SK-N-SH (cell line): ENCODE measurements at regions not wholly inside any gene's neighbourhood (a gene's known extent, or its start where the extent isn't known, plus 50 kb on each side); places are given as distances from the start of the nearest gene placed in this dataset.

Experiments used
- CTCF ChIA-PET: fragments of 300-600, 350-600 bp; formaldehyde crosslinking; extraction: SDS; loops from one replicate; lab custom pipeline; 2021; lab: Yijun Ruan, JAX
- POLR2A ChIA-PET: fragments of 350-600 bp; sonication (Branson Sonifier 250); formaldehyde crosslinking; extraction: SDS; loops from one replicate; lab custom pipeline; 2020; ENCODE audit warnings: antibody characterized with exemption, inconsistent platforms; lab: Yijun Ruan, JAX
- DNase-seq: peaks from one replicate; pipeline ENCODE4 v3.0.0; 2012
- H2AFZ ChIP-seq: fragments of 200-600 bp; sonication (generic); 2 replicates; pipeline ENCODE4 v1.8.1; 2016; ENCODE audit warnings: antibody characterized with exemption, mild to moderate bottlenecking, low read depth
- H3F3A ChIP-seq: fragments of 200-600 bp; sonication (generic); replicated peaks from 2 replicates; pipeline ENCODE3; 2016; ENCODE audit warnings: antibody characterized with exemption, mild to moderate bottlenecking; ENCODE audit not compliant: insufficient read depth
- H3K27ac ChIP-seq, 2 experiments: fragments of 200-500 bp in 1 of 2; fragments of 200-600 bp in 1 of 2; sonication (Bioruptor generic) in 1 of 2; sonication (generic), shearing (Covaris generic) in 1 of 2; 2 replicates each; pipeline versions ENCODE4 v1.5.1 to v1.6.1; 2014 to 2016; ENCODE audit warnings: low read depth in 2 of 2, inconsistent platforms in 1 of 2, low read length in 1 of 2, mild to moderate bottlenecking in 1 of 2, mixed read lengths in 1 of 2
- H3K27me3 ChIP-seq: fragments of 200-600 bp; sonication (generic), shearing (Covaris generic); 2 replicates; pipeline ENCODE4 v1.6.1; 2016; ENCODE audit warnings: mixed run types; ENCODE audit not compliant: insufficient read depth
- H3K36me3 ChIP-seq, 2 experiments: fragments of 200-500 bp in 1 of 2; fragments of 200-600 bp in 1 of 2; sonication (Bioruptor generic) in 1 of 2; sonication (generic) in 1 of 2; replicated peaks in 1 of 2; 2 replicates each; pipeline versions ENCODE3 to v1.5.1; 2014 to 2016; ENCODE audit warnings: low read length in 1 of 2, mild to moderate bottlenecking in 1 of 2; ENCODE audit not compliant: insufficient read depth in 2 of 2, control insufficient read depth in 1 of 2
- H3K4me1 ChIP-seq, 2 experiments: fragments of 200-500 bp in 1 of 2; fragments of 200-600 bp in 1 of 2; sonication (Bioruptor generic) in 1 of 2; sonication (generic), shearing (Covaris generic) in 1 of 2; 2 replicates each; pipeline versions ENCODE4 v1.5.1 to v1.6.1; 2014 to 2016; ENCODE audit warnings: low read depth in 1 of 2, low read length in 1 of 2, mixed run types in 1 of 2; ENCODE audit not compliant: insufficient read depth in 2 of 2, control insufficient read depth in 1 of 2
- H3K4me2 ChIP-seq: fragments of 200-600 bp; sonication (generic), shearing (Covaris generic); 2 replicates; pipeline ENCODE4 v1.6.1; 2017; ENCODE audit warnings: mixed run types
- H3K4me3 ChIP-seq, 2 experiments: fragments of 200-500 bp in 1 of 2; fragments of 200-600 bp in 1 of 2; sonication (Bioruptor generic) in 1 of 2; sonication (generic), shearing (Covaris generic) in 1 of 2; 2 replicates each; pipeline versions ENCODE4 v1.5.1 to v1.8.1; 2014 to 2016; ENCODE audit warnings: low read depth in 2 of 2, inconsistent platforms in 1 of 2, low read length in 1 of 2, mild to moderate bottlenecking in 1 of 2, mixed read lengths in 1 of 2, moderate library complexity in 1 of 2
- H3K79me2 ChIP-seq: fragments of 200-600 bp; sonication (generic); 2 replicates; pipeline ENCODE4 v1.8.1; 2017; ENCODE audit warnings: mild to moderate bottlenecking; ENCODE audit not compliant: insufficient read depth
- H3K9ac ChIP-seq: fragments of 200-600 bp; sonication (generic); 2 replicates; pipeline ENCODE4 v1.6.1; 2017; ENCODE audit warnings: mixed run types
- H3K9me2 ChIP-seq: fragments of 200-600 bp; sonication (generic); 2 replicates; pipeline ENCODE4 v1.6.1; 2017; ENCODE audit warnings: mixed run types
- H3K9me3 ChIP-seq: fragments of 200-600 bp; sonication (generic); 2 replicates; pipeline ENCODE4 v1.6.1; 2017; ENCODE audit warnings: mixed run types, mild to moderate bottlenecking, moderate library complexity
- H4K20me1 ChIP-seq: fragments of 200-600 bp; sonication (generic); 2 replicates; pipeline ENCODE4 v1.6.1; 2017; ENCODE audit warnings: mild to moderate bottlenecking, mixed run types; ENCODE audit not compliant: insufficient read depth
- CHD2 ChIP-seq: fragments of 150-350 bp; IDR thresholded peaks from 2 replicates; pipeline ENCODE4 v1.6.1; 2018; ENCODE audit warnings: low read length; ENCODE audit not compliant: partially characterized antibody
- EP300 ChIP-seq, 2 experiments: IDR thresholded peaks; 2 replicates each; pipeline versions ENCODE4 v1.4.0 to v1.6.1; 2012; ENCODE audit warnings: borderline replicate concordance in 1 of 2, low read depth in 1 of 2, low read length in 1 of 2
- FOXM1 ChIP-seq: IDR thresholded peaks from 2 replicates; pipeline ENCODE4 v1.4.0; 2012; ENCODE audit warnings: low read depth, mild to moderate bottlenecking
- JUND ChIP-seq: IDR thresholded peaks from 2 replicates; pipeline ENCODE4 v1.4.0; 2012
- NRF1 ChIP-seq: IDR thresholded peaks from 2 replicates; pipeline ENCODE4 v1.6.1; 2012; ENCODE audit warnings: low read depth, mild to moderate bottlenecking, low read length
- POLR2AphosphoS5 ChIP-seq: IDR thresholded peaks from 2 replicates; pipeline ENCODE4 v1.6.1; 2012; ENCODE audit warnings: low read depth, low read length
- RXRA ChIP-seq: IDR thresholded peaks from 2 replicates; pipeline ENCODE4 v1.4.0; 2012; ENCODE audit warnings: low read depth, mild to moderate bottlenecking, borderline replicate concordance
- SIN3A ChIP-seq: IDR thresholded peaks from 2 replicates; pipeline ENCODE4 v1.6.1; 2012; ENCODE audit warnings: low read depth, mild to moderate bottlenecking, low read length, moderate library complexity, borderline replicate concordance
- SMC3 ChIP-seq: IDR thresholded peaks from 2 replicates; pipeline ENCODE4 v1.6.1; 2012; ENCODE audit warnings: low read depth, low read length, improper control_type of control experiment
- TAF1 ChIP-seq: IDR thresholded peaks from 2 replicates; pipeline ENCODE4 v1.6.1; 2012; ENCODE audit warnings: low read depth, mild to moderate bottlenecking, low read length, moderate library complexity, borderline replicate concordance
- TCF12 ChIP-seq: IDR thresholded peaks from 2 replicates; pipeline ENCODE4 v1.4.0; 2012
- TEAD4 ChIP-seq: IDR thresholded peaks from 2 replicates; pipeline ENCODE4 v1.4.0; 2012; ENCODE audit warnings: mild to moderate bottlenecking, borderline replicate concordance; ENCODE audit not compliant: insufficient read depth
- WGBS: methylation state at CpG from one replicate; pipeline ENCODE4 v1.1.6; 2017; ENCODE audit warnings: low lambda C conversion rate; 5-methylcytosine and 5-hydroxymethylcytosine counted together
- TF ChIP-seq, protein P1 (sequence below): IDR thresholded peaks from 2 replicates; pipeline ENCODE4 v1.4.0; 2012; ENCODE audit warnings: low read depth
- TF ChIP-seq, protein P2 (sequence below): fragments of 150-350 bp; IDR thresholded peaks from 2 replicates; pipeline ENCODE4 v1.6.1; 2017; ENCODE audit warnings: antibody characterized with exemption, low read length, low read depth, borderline replicate concordance
- TF ChIP-seq, protein P3 (sequence below): fragments of 200-600 bp; sonication (generic); IDR thresholded peaks from 2 replicates; pipeline ENCODE4 v1.6.1; 2017; ENCODE audit warnings: antibody characterized with exemption, mild to moderate bottlenecking, moderate library complexity
- TF ChIP-seq, protein P4 (sequence below): fragments of 150-350 bp; IDR thresholded peaks from 2 replicates; pipeline ENCODE4 v1.6.1; 2016; ENCODE audit warnings: mild to moderate bottlenecking, low read depth, low read length
- TF ChIP-seq, protein P5 (sequence below): IDR thresholded peaks from 2 replicates; pipeline ENCODE4 v1.6.1; 2012; ENCODE audit warnings: mild to moderate bottlenecking, low read depth, low read length, moderate library complexity
- TF ChIP-seq, protein P6 (sequence below): IDR thresholded peaks from 2 replicates; pipeline ENCODE4; 2012

DNA sequence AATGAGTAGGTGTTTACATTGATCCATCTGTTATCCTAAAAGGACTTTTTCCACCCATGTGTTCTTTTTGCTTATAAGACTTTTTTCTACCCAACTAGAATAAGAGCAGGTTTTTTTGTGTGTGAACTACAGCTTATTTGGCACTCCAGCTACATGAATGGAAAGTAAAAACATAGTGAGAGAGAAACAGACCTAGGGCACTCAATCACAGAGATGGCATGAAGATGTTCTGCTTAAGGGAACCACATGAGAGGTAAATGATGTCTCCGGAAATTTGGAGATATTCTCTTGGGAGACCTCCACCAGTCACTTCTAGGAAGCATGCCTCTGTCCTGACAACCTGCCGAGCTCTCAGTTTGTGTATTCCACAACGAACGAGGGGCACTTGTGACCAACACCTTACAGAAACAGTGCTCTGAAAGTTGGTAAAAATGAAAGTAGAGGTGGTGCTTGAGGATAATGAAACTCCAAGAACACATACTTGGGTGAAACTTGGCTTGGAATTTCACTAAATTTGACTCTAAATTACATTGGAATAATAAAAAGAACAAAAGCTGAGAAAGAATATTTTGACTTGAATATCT is 788.4 kb upstream of the GALNTL6 start:
- CTCF ChIA-PET: no interaction called here
- H2AFZ ChIP-seq: no peak overlapping the region
- no peak for DNase-seq
- TF ChIP-seq, protein P1, sequence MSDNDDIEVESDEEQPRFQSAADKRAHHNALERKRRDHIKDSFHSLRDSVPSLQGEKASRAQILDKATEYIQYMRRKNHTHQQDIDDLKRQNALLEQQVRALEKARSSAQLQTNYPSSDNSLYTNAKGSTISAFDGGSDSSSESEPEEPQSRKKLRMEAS: no peak
- TF ChIP-seq, all 33 proteins: peak for 0
- 15% methylated on average over 3 of the region's 4 CpGs for WGBS
- H3K4me1 ChIP-seq: no peaks in the 10 kb centered on the region
- H3K36me3 ChIP-seq: no peaks in the 10 kb centered on the region
- H3K4me3 ChIP-seq: no peak overlapping the region
- no peak overlapping the region for H3K27ac ChIP-seq
- no peaks in the 10 kb centered on the region for H4K20me1 ChIP-seq
- POLR2A ChIA-PET: no interaction called here
- H3F3A ChIP-seq: no peaks in the 10 kb centered on the region
- H3K9ac ChIP-seq: no peak overlapping the region
- H3K79me2 ChIP-seq: no peaks in the 10 kb centered on the region
- H3K27me3 ChIP-seq: no peaks in the 10 kb centered on the region
- no peaks in the 10 kb centered on the region for H3K9me2 ChIP-seq
- no peaks in the 10 kb centered on the region for H3K9me3 ChIP-seq
- no peak overlapping the region for H3K4me2 ChIP-seq

DNA sequence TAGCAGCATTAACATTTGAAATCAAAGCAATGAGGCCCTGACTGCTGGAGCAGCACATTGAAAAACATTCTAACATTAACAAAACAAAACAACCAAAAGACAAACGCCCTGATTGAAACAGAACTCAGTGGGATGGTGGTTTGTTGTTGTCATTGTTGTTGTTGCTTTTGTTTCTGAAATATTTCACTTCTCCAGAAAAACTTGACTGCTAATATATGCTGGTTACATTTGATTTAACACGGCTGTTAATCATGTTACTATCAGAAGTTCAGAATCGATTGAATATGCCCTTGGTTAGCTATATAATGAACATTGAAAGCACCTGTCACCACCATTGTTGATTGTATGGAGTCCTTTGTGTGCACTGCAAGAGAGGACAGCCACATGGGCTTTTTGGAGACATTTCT is 790.4 kb upstream of the GALNTL6 start:
- DNase-seq: no peak
- no peak overlapping the region for H3K4me3 ChIP-seq
- no peaks in the 10 kb centered on the region for H3K4me1 ChIP-seq
- H2AFZ ChIP-seq: no peak overlapping the region
- H3K27me3 ChIP-seq: no peaks in the 10 kb centered on the region
- no peaks in the 10 kb centered on the region for H3K9me3 ChIP-seq
- POLR2A ChIA-PET: no interaction called here
- H3K27ac ChIP-seq: no peak overlapping the region
- no peaks in the 10 kb centered on the region for H3K36me3 ChIP-seq
- H3K9me2 ChIP-seq: no peaks in the 10 kb centered on the region
- H3F3A ChIP-seq: no peaks in the 10 kb centered on the region
- no peak overlapping the region for H3K9ac ChIP-seq
- 34% methylated on average over 3 of the region's 3 CpGs for WGBS
- no peak overlapping the region for H3K4me2 ChIP-seq
- CTCF ChIA-PET: interaction anchor here (1.5 kb wide), 1 partner anchor 101 kb away, joined by 3 read pairs; no protein-coding TSS in a partner anchor
- no peaks in the 10 kb centered on the region for H4K20me1 ChIP-seq
- no peaks in the 10 kb centered on the region for H3K79me2 ChIP-seq
- TF ChIP-seq, protein P2, sequence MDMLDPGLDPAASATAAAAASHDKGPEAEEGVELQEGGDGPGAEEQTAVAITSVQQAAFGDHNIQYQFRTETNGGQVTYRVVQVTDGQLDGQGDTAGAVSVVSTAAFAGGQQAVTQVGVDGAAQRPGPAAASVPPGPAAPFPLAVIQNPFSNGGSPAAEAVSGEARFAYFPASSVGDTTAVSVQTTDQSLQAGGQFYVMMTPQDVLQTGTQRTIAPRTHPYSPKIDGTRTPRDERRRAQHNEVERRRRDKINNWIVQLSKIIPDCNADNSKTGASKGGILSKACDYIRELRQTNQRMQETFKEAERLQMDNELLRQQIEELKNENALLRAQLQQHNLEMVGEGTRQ: no peak
- TF ChIP-seq POLR2AphosphoS5: no peak
- TF ChIP-seq TEAD4: no peak
- TF ChIP-seq JUND: no peak
- no peak for TF ChIP-seq EP300 (IDR thresholded peaks at IDR 0.05; ENCODE audit: borderline replicate concordance in 1 of 2, low read depth in 1 of 2, low read length in 1 of 2)
- TF ChIP-seq, protein P3, sequence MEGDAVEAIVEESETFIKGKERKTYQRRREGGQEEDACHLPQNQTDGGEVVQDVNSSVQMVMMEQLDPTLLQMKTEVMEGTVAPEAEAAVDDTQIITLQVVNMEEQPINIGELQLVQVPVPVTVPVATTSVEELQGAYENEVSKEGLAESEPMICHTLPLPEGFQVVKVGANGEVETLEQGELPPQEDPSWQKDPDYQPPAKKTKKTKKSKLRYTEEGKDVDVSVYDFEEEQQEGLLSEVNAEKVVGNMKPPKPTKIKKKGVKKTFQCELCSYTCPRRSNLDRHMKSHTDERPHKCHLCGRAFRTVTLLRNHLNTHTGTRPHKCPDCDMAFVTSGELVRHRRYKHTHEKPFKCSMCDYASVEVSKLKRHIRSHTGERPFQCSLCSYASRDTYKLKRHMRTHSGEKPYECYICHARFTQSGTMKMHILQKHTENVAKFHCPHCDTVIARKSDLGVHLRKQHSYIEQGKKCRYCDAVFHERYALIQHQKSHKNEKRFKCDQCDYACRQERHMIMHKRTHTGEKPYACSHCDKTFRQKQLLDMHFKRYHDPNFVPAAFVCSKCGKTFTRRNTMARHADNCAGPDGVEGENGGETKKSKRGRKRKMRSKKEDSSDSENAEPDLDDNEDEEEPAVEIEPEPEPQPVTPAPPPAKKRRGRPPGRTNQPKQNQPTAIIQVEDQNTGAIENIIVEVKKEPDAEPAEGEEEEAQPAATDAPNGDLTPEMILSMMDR: no peak
- TF ChIP-seq, protein P1: no peak
- TF ChIP-seq, protein P4, sequence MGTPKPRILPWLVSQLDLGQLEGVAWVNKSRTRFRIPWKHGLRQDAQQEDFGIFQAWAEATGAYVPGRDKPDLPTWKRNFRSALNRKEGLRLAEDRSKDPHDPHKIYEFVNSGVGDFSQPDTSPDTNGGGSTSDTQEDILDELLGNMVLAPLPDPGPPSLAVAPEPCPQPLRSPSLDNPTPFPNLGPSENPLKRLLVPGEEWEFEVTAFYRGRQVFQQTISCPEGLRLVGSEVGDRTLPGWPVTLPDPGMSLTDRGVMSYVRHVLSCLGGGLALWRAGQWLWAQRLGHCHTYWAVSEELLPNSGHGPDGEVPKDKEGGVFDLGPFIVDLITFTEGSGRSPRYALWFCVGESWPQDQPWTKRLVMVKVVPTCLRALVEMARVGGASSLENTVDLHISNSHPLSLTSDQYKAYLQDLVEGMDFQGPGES: no peak
- no peak for TF ChIP-seq NRF1
- no peak for TF ChIP-seq RXRA
- TF ChIP-seq, protein P5, sequence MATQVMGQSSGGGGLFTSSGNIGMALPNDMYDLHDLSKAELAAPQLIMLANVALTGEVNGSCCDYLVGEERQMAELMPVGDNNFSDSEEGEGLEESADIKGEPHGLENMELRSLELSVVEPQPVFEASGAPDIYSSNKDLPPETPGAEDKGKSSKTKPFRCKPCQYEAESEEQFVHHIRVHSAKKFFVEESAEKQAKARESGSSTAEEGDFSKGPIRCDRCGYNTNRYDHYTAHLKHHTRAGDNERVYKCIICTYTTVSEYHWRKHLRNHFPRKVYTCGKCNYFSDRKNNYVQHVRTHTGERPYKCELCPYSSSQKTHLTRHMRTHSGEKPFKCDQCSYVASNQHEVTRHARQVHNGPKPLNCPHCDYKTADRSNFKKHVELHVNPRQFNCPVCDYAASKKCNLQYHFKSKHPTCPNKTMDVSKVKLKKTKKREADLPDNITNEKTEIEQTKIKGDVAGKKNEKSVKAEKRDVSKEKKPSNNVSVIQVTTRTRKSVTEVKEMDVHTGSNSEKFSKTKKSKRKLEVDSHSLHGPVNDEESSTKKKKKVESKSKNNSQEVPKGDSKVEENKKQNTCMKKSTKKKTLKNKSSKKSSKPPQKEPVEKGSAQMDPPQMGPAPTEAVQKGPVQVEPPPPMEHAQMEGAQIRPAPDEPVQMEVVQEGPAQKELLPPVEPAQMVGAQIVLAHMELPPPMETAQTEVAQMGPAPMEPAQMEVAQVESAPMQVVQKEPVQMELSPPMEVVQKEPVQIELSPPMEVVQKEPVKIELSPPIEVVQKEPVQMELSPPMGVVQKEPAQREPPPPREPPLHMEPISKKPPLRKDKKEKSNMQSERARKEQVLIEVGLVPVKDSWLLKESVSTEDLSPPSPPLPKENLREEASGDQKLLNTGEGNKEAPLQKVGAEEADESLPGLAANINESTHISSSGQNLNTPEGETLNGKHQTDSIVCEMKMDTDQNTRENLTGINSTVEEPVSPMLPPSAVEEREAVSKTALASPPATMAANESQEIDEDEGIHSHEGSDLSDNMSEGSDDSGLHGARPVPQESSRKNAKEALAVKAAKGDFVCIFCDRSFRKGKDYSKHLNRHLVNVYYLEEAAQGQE: no peak
- no peak for TF ChIP-seq TCF12
- TF ChIP-seq SMC3: no peak
- TF ChIP-seq, protein P6, sequence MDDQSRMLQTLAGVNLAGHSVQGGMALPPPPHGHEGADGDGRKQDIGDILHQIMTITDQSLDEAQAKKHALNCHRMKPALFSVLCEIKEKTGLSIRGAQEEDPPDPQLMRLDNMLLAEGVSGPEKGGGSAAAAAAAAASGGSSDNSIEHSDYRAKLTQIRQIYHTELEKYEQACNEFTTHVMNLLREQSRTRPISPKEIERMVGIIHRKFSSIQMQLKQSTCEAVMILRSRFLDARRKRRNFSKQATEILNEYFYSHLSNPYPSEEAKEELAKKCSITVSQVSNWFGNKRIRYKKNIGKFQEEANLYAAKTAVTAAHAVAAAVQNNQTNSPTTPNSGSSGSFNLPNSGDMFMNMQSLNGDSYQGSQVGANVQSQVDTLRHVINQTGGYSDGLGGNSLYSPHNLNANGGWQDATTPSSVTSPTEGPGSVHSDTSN: no peak
- TF ChIP-seq TAF1: no peak
- no peak for TF ChIP-seq CHD2
- no peak for TF ChIP-seq FOXM1
- TF ChIP-seq SIN3A: no peak
